ENCODE measurements at regions not wholly inside any gene's neighbourhood (a gene's known extent, or its start where the extent isn't known, plus 50 kb on each side); places are given as distances from the start of the nearest gene placed in this dataset.

DNA sequence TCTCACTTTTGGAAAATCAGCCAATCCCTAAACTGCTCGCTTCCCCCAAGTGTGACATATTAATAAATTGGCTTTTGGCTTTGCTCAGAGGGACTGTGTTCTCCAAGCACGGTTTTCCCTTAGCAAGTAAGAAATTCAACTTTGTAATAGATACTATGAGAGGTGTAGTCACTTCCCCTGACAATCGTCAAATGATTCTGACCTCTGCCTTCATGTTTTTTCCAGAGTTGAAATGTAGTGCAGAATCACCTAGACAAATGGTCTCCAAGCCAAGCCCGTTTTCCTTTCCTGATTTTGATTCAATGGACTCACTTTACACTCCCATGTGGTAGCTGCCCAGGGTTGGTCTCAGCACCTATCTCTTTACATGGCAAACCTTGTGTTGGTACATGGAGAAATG lies 99.1 kb downstream of the ARL4A start:
- no peaks in the 10 kb centered on the region for H3K9me3 Mint-ChIP-seq (ENCODE audit: unreplicated experiment)
- no peak overlapping the region for H3K4me3 Mint-ChIP-seq (ENCODE audit: unreplicated experiment)
- no peaks in the 10 kb centered on the region for H3K27me3 Mint-ChIP-seq (ENCODE audit: unreplicated experiment)
- no peak overlapping the region for H3K27ac Mint-ChIP-seq (ENCODE audit: unreplicated experiment)
- no peaks in the 10 kb centered on the region for H3K4me1 Mint-ChIP-seq (ENCODE audit: low read depth, unreplicated experiment)
- DNase-seq: no peak
- no peaks in the 10 kb centered on the region for H3K36me3 Mint-ChIP-seq (ENCODE audit: unreplicated experiment)
- TF ChIP-seq, protein P1, sequence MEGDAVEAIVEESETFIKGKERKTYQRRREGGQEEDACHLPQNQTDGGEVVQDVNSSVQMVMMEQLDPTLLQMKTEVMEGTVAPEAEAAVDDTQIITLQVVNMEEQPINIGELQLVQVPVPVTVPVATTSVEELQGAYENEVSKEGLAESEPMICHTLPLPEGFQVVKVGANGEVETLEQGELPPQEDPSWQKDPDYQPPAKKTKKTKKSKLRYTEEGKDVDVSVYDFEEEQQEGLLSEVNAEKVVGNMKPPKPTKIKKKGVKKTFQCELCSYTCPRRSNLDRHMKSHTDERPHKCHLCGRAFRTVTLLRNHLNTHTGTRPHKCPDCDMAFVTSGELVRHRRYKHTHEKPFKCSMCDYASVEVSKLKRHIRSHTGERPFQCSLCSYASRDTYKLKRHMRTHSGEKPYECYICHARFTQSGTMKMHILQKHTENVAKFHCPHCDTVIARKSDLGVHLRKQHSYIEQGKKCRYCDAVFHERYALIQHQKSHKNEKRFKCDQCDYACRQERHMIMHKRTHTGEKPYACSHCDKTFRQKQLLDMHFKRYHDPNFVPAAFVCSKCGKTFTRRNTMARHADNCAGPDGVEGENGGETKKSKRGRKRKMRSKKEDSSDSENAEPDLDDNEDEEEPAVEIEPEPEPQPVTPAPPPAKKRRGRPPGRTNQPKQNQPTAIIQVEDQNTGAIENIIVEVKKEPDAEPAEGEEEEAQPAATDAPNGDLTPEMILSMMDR (IDR thresholded peaks at IDR 0.05; ENCODE audit: partially characterized antibody, unreplicated experiment): no peak

DNA sequence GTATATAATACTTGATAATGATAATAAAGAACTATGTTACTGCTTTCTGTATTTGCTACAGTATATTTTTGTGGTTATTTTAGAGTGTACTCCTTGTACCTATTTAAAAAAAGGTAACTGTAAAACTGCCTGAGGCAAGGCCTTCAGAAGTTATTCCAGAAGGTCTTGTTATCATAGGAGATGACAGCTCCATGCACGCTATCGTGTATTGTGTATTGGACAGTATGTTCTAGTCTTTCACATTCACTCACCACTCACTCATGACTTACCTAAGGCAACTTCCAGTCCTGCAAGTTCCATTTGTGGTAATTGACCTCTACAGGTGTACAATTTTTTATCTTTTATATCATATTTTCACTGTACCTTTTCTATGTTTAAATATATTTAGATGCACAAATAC lies 100.7 kb downstream of the ARL4A start:
- Mint-ChIP-seq H3K27me3 (ENCODE audit: unreplicated experiment) (no peaks in the 10 kb centered on the region), H3K4me1 (ENCODE audit: low read depth, unreplicated experiment) (no peaks in the 10 kb centered on the region), H3K9me3 (ENCODE audit: unreplicated experiment) (no peaks in the 10 kb centered on the region), H3K36me3 (ENCODE audit: unreplicated experiment) (no peaks in the 10 kb centered on the region), H3K27ac (ENCODE audit: unreplicated experiment) (no peak overlapping the region), H3K4me3 (ENCODE audit: unreplicated experiment) (no peak overlapping the region)
- DNase-seq: no peak
- TF ChIP-seq, protein P1 (IDR thresholded peaks at IDR 0.05; ENCODE audit: partially characterized antibody, unreplicated experiment): no peak

DNA sequence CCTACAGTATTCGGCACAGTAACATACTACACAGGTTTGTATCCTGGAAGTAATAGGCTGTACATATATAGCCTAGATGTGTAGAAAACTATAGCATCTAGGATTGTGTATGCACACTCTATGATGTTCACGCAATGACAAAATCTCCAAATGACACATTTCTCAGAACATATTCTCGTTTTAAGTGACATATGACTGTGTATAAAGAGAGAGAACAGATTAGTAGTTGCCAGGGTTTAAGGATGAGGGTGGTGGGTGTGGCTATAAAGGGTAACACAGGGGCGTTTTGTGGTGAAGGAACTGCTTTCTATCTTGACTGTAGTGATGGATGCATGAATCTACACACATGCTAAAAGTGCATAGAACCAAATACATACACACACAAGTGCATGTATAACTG lies 101.2 kb downstream of the ARL4A start:
- TF ChIP-seq, protein P1 (IDR thresholded peaks at IDR 0.05; ENCODE audit: partially characterized antibody, unreplicated experiment): no peak
- no peak overlapping the region for H3K27ac Mint-ChIP-seq (ENCODE audit: unreplicated experiment)
- H3K4me3 Mint-ChIP-seq (ENCODE audit: unreplicated experiment): no peak overlapping the region
- no peaks in the 10 kb centered on the region for H3K36me3 Mint-ChIP-seq (ENCODE audit: unreplicated experiment)
- no peak for DNase-seq
- no peaks in the 10 kb centered on the region for H3K4me1 Mint-ChIP-seq (ENCODE audit: low read depth, unreplicated experiment)
- H3K27me3 Mint-ChIP-seq (ENCODE audit: unreplicated experiment): no peaks in the 10 kb centered on the region
- H3K9me3 Mint-ChIP-seq (ENCODE audit: unreplicated experiment): no peaks in the 10 kb centered on the region

DNA sequence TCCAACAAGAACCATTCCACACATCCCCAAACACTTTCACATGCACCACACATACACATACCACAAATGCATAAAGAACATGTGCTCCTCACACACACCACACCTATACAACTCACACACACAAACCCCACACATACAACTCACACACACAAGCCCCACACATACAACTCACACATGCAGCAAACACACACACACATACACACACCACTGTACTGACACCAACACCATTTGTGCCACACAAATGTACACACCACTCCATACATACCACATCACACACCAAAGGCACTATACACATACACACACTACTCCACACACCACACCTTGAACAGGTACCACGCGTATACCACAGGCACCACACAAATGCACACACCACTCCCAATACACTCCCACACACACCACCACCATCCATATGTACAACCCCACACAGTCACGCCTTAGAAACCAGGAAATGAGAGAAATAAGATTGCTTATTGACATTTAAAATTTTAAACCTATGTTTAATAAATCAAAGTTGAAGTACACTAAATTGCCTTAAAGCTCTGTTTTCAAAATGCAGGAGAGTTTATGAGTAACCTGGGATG lies 107.4 kb downstream of the ARL4A start:
- Mint-ChIP-seq H3K4me1 (ENCODE audit: low read depth, unreplicated experiment) (no peaks in the 10 kb centered on the region), H3K4me3 (ENCODE audit: unreplicated experiment) (no peak overlapping the region), H3K27ac (ENCODE audit: unreplicated experiment) (no peak overlapping the region), H3K9me3 (ENCODE audit: unreplicated experiment) (no peaks in the 10 kb centered on the region), H3K27me3 (ENCODE audit: unreplicated experiment) (no peaks in the 10 kb centered on the region), H3K36me3 (ENCODE audit: unreplicated experiment) (no peaks in the 10 kb centered on the region)
- TF ChIP-seq, protein P1 (IDR thresholded peaks at IDR 0.05; ENCODE audit: partially characterized antibody, unreplicated experiment): no peak
- DNase-seq: no peak

DNA sequence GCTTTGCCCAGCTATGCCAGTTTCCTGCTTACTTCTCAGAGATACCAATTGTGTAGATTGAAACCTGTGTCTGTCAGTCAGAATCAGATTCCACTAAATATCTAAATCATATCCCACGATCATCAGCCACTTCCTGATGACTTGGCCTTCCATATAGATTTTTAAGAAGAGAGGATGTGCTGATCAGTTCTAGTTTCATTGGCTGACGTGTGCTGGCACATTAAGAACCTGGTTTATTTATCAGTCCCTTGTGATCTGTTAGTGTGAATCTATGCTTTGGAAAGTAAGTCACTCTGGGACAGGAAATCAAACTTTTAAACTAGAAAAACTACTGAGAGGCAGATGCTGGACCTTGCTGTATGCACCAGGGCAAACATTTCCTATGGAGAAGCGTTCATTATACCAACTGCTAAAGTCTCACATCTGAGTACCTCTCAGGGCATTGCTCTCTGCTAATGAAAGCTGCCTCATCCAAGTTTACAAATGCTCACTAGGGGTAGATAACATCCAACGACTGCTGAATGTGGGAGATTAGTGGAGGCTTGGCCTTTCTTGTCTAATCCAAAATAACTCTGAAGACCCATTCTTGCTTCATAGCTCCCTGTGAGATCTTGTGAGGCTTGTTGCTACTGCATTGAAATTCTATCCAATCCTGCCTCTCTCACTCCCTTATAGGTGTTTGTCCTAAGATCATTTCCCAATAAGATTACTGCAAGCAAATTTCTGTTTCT lies 109.1 kb downstream of the ARL4A start:
- Mint-ChIP-seq H3K36me3 (ENCODE audit: unreplicated experiment) (no peaks in the 10 kb centered on the region), H3K27me3 (ENCODE audit: unreplicated experiment) (no peaks in the 10 kb centered on the region), H3K4me1 (ENCODE audit: low read depth, unreplicated experiment) (no peaks in the 10 kb centered on the region), H3K27ac (ENCODE audit: unreplicated experiment) (no peak overlapping the region), H3K4me3 (ENCODE audit: unreplicated experiment) (no peak overlapping the region), H3K9me3 (ENCODE audit: unreplicated experiment) (no peaks in the 10 kb centered on the region)
- DNase-seq: no peak
- TF ChIP-seq, protein P1 (IDR thresholded peaks at IDR 0.05; ENCODE audit: partially characterized antibody, unreplicated experiment): no peak
